KOPT-K1 (cell line): ENCODE measurements at regions not wholly inside any gene's neighbourhood (a gene's known extent, or its start where the extent isn't known, plus 50 kb on each side); places are given as distances from the start of the nearest gene placed in this dataset.
"Not testable (repeated sequence)": the region's sequence is repeated elsewhere in the genome, so short reads cannot be mapped to it uniquely, and the experiment has no call there.

ENCODE experiments used
- H3K27ac ChIP-seq: fragments of 200-600 bp; sonication (generic); 2 replicates; pipeline ENCODE4 v1.5.1; 2016; ENCODE audit warnings: antibody characterized with exemption, mild to moderate bottlenecking, low read depth, low read length; ENCODE audit not compliant: poor library complexity, severe bottlenecking
- H3K36me3 ChIP-seq: fragments of 200-600 bp; sonication (generic); 2 replicates; pipeline ENCODE4 v1.5.1; 2017; ENCODE audit warnings: antibody characterized with exemption, mild to moderate bottlenecking, low read length, moderate library complexity; ENCODE audit not compliant: insufficient read depth
- H3K9me3 ChIP-seq: fragments of 200-600 bp; sonication (generic); 2 replicates; pipeline ENCODE4 v1.5.1; 2017; ENCODE audit warnings: antibody characterized with exemption, low read length, mild to moderate bottlenecking; ENCODE audit not compliant: insufficient read depth, poor library complexity, severe bottlenecking

DNA sequence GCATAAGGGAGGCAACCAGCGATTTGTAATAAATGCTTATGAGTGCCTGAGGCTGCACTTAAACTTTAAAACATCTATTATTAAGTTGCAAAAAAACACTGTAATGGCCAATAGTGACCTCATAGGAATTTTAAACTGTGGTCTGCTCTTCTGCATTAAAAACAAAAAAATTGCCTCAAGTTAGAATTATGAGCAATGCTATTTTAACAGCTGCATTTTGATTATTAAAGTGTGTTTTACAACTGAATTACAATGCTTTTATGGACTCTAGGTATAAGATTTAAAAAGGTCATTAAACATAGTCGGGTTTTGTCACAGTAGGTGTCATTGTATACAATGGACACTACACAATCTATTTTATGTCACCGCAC is 528.7 kb upstream of the FANCL start:
- H3K9me3 ChIP-seq: no peaks in the 10 kb centered on the region
- H3K27ac ChIP-seq: no peak overlapping the region
- no peaks in the 10 kb centered on the region for H3K36me3 ChIP-seq

GRCh38 chr2:58769111-58769863 is 528.2 kb upstream of the FANCL start:
- Histone ChIP-seq H3K27ac (no peak overlapping the region), H3K36me3 (no peaks in the 10 kb centered on the region), H3K9me3 (no peaks in the 10 kb centered on the region)

DNA sequence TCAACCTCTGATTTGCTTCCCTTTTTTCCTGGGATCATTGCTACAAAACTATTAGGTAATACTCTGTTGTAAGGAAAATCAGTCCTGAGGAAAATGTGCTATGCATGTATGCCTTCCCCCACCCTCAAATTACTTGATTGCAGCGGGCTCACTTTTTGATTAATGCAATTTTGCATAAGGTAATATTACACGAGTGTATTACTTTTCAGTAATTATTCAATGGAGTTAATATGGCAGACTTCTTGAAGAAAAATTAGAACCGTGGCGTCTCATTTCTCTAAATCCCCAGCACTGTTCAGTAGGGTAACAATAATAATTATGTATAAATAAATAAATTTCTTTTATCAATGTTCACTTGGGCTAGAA is 527.6 kb upstream of the FANCL start:
- H3K36me3 ChIP-seq: no peaks in the 10 kb centered on the region
- no peaks in the 10 kb centered on the region for H3K9me3 ChIP-seq
- no peak overlapping the region for H3K27ac ChIP-seq

- Histone ChIP-seq H3K36me3 (no peaks in the 10 kb centered on the region), H3K27ac (no peak overlapping the region), H3K9me3 (no peaks in the 10 kb centered on the region)
Measured at GRCh38 chr2:58767828-58768714, 526.9 kb upstream of the FANCL start.

GRCh38 chr2:58764338-58765104 is 523.4 kb upstream of the FANCL start:
- Histone ChIP-seq H3K27ac (no peak overlapping the region), H3K9me3 (no peaks in the 10 kb centered on the region), H3K36me3 (no peaks in the 10 kb centered on the region)

- H3K27ac ChIP-seq: no peak overlapping the region
- no peaks in the 10 kb centered on the region for H3K36me3 ChIP-seq
- no peaks in the 10 kb centered on the region for H3K9me3 ChIP-seq
Measured at GRCh38 chr2:58762176-58762781, 521.2 kb upstream of the FANCL start.

DNA sequence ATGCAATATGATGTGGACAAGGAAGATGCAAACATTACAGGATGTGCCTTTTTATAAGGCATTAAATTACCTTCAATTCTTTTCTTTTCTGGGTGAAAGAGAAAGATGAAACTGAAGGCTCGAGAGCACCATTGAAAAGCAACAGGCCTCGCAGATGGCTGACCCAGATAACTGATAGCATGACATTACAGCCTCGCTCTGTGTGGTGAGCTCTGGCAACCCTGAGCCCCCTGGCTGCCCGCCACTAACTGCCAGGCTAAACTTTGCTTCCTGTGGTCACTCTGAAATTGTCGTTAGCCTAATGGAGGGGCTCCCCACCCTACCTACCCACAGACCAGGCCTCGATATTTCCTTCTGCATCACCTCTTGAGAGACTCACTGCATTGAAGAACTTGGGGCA is 516.8 kb upstream of the FANCL start:
- H3K27ac ChIP-seq: no peak overlapping the region

GRCh38 chr2:58756336-58756735 is 515.2 kb upstream of the FANCL start:
- no peak overlapping the region for H3K27ac ChIP-seq
- H3K36me3 ChIP-seq: no peaks in the 10 kb centered on the region
- H3K9me3 ChIP-seq: peaks cover 4% of the 10 kb centered on the region

More for the DNA sequence above, 516.8 kb upstream of the FANCL start:
- H3K36me3 ChIP-seq: no peaks in the 10 kb centered on the region
- H3K9me3 ChIP-seq: peaks cover 4% of the 10 kb centered on the region

DNA sequence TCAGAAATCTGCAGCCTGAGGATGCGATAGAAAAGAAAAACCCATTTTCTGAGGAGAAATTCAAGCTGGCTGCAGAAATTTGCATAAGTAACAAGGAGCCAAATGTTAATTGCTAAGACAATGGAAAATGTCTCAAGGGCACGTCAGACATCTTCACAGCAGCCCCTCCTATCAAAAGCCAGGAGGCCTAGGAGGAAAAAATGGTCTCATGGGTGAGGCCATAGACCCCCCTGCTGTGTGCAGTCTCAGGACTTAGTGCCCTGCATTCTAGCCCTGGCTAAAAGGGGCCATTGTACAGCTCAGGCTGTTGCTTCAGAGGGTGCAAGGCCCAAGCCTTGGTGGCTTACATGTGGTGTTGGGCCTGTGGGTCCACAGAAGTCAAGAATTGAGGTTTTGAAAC is 511.4 kb upstream of the FANCL start:
- not testable (repeated sequence) for H3K9me3 ChIP-seq, H3K36me3 ChIP-seq, H3K27ac ChIP-seq

DNA sequence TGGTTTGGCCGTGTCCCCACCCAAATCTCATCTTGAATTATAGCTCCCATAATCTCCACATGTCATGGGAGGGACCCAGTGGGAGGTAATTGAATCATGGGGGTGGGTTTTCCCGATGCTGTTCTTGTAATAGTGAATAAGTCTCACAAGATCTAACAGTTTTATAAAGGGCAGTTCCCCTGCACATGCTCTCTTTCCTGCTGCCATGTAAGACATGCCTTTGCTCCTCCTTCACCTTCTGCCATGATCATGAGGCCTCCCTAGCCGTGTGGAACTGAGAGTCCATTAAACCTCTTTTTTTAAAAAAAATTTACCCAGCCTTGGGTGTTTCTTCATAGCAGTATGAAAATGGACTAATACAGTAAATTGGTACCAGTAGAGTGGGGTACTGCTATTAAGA is 510.6 kb upstream of the FANCL start:
- not testable (repeated sequence) for H3K36me3 ChIP-seq, H3K27ac ChIP-seq, H3K9me3 ChIP-seq

DNA sequence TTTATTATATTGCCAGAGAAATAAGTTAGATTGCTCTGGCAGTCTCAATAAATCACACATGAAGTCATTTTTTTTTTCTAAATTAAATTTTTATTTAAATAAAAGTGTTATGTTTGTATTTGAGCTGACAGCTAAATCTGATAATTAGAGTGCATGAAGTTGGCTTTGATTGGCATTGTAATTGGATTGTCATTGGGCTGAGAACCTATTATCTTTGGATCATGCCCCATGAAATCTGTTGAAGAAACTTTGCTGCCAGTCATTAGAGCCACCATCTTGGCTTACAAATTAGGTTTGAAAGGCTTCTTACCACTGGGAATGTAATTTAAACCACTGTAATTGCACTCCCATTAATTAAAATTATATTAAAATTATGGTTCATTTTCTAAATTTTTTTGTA is 507.9 kb upstream of the FANCL start:
- Histone ChIP-seq H3K9me3 (peaks cover 13% of the 10 kb centered on the region), H3K27ac (no peak overlapping the region), H3K36me3 (no peaks in the 10 kb centered on the region)

DNA sequence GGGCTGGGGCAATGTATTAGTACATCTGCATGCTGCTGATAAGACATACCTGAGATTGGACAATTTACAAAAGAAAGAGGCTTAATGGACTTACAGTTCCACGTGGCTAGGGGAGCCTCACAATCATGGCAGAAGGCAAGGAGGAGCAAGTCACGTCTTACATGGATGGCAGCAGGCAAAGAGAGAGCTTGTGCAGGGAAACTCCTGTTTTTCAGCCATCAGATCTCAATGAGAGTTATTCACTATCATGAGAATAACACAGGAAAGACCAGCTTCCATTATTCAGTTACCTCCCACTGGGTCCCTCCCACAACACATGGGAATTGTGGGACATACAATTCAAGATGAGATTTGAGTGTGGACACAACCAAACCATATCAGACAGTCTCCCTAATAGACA is 504.2 kb upstream of the FANCL start:
- H3K27ac ChIP-seq, H3K9me3 ChIP-seq, H3K36me3 ChIP-seq: not testable (repeated sequence)

DNA sequence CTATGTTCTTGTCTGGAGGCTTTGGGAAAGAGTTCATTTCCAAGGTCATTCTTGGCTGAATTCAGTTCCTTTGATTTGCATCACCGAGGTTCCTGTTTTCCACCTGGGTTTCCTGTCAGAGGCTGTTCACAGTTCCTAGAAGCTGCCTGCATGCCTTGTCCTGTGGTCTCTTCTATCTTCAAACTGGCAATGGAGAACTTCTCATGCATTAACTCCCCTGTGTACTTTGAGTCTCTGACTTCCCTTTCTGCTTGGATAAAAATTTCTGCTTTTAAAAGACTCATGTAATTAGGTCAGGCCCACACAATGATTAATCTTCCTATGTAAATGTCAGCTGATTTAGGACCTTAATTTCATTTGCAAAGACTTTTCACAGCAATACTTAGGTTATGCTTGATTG is 499.3 kb upstream of the FANCL start:
- H3K36me3 ChIP-seq: no peaks in the 10 kb centered on the region
- peaks cover 4% of the 10 kb centered on the region for H3K9me3 ChIP-seq
- no peak overlapping the region for H3K27ac ChIP-seq

DNA sequence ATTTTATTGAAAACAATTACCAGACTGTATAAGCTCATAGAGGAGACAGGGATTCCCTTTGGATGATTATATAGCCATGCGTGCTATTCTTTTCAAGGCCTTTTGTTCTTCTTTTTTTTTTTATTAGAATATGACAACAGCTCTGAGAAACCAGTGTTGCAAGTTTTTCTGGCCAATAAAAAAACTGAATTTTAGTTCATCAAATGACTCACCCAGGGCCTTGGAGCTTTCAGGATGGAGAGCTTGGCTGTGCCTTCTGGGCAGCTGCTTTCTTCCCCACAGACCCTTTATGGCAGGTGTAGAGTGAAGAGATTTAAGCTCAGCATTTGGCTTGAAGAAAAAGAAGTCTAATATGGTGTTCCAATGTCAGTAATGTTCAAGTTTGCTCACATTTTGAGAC is 497.9 kb upstream of the FANCL start:
- Histone ChIP-seq H3K36me3 (no peaks in the 10 kb centered on the region), H3K9me3 (no peaks in the 10 kb centered on the region), H3K27ac (no peak overlapping the region)

DNA sequence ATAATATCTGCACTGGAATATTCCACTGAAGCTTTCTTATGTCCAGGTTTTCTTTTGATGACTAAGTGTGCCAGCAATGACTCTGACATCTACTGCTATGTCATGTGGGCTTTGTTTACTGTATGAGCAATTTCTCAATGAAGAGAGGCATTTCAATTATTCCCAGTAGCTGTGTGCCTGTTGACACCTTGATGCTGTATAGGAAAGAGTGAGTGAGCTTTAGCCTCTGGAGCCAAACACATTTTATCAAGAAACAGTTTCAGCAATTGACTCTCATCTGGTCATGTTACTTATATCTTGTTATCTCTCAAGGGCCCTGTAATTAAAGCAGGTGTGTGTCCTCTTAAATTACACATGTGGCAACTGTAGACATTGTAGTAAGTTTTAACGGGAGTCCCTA is 493.2 kb upstream of the FANCL start:
- Histone ChIP-seq H3K27ac (no peak overlapping the region), H3K9me3 (no peaks in the 10 kb centered on the region), H3K36me3 (no peaks in the 10 kb centered on the region)
